ENCODE measurements at regions not wholly inside any gene's neighbourhood (a gene's known extent, or its start where the extent isn't known, plus 50 kb on each side); places are given as distances from the start of the nearest gene placed in this dataset.

DNA sequence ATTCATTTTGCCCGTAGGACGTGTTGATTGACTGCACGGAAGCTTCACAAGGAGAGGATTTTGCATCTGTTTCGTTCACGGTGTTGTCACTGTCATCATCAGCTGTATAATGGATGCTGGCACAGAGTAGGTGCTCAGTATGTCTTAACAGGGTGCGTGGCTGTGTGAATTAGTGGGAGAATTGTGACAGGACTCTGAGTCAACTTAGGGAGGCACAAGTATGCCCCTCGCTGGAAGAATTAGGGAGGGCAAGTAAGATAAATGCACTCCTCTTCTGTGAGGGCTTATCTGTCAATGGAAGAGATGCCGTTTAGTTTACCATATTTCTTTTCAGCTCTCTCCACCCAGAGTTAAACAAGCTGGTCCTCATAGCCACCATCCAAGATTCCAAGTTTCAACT is 107.2 kb downstream of the TRIML1 start:
- DNase-seq (ENCODE audit: low read depth in 1 of 2, low spot score in 1 of 2) (peak in 1 of 2 experiments; percentile 46), FAIRE-seq (no peak)
- WGBS (ENCODE audit: missing lambda C conversion rate), result 80% methylated on average over 8 of the region's 8 CpGs

DNA sequence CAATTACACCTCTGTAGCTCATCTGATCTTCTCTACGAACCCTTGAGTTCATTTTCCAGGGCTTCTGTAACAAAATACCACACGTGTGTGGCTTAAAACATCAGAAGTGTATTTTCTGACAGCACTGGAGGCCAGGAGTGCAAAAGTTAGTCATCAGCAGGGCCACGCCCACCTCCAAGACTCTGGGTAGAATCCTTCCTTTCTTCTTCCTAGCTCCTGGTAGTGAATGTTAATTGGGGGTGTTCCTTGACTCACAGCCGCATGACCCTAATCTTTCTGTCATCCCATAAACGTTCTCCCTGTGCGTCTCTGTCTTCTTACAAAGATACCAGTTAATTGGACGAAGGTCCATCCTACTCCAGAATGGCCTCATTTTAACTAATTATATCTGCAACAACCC is 115.0 kb downstream of the TRIML1 start:
- CTCF ChIA-PET, result interaction anchor here (1.0 kb wide), 1 partner anchor 194 kb away, joined by 4 read pairs; no protein-coding TSS in a partner anchor
- DNase-seq (ENCODE audit: low read depth in 1 of 2, low spot score in 1 of 2) (no peak), FAIRE-seq (no peak), ATAC-seq (no peak)
- Histone ChIP-seq H3K4me1 (no peaks in the 10 kb centered on the region), H3K4me3 (no peak overlapping the region), H3K27ac (no peak overlapping the region), H3K4me2 (no peak overlapping the region), H3K9me3 (no peaks in the 10 kb centered on the region)
- TF ChIP-seq BCL3 (IDR thresholded peaks at IDR 0.05) (no peak), SREBF2 (IDR thresholded peaks at IDR 0.05) (no peak)
- POLR2A ChIA-PET, result no interaction called here
- WGBS (ENCODE audit: missing lambda C conversion rate), result 80% methylated on average over 7 of the region's 7 CpGs

More for the DNA sequence above, 107.2 kb downstream of the TRIML1 start:
- peak in 1 of 2 experiments; percentile 54; a peak in 2 of 6 replicates for ATAC-seq
- ChIA-PET CTCF (no interaction called here), POLR2A (no interaction called here)
- Histone ChIP-seq H3K4me1 (no peaks in the 10 kb centered on the region), H3K27ac (no peak overlapping the region), H3K4me2 (no peak overlapping the region), H3K4me3 (no peak overlapping the region), H3K9me3 (no peaks in the 10 kb centered on the region)
- TF ChIP-seq CBX8 (IDR thresholded peaks at IDR 0.05) (no peak), POLR2A (IDR thresholded peaks at IDR 0.05; ENCODE audit: low read length) (no peak), PHF8 (IDR thresholded peaks at IDR 0.05; ENCODE audit: borderline replicate concordance, low read depth) (no peak), RAD21 (conservative IDR thresholded peaks at IDR 0.05 in 1 of 2, IDR thresholded peaks at IDR 0.05 in 1 of 2) (peak; percentile 23 to 44; a peak in 3 of 5 replicates)

DNA sequence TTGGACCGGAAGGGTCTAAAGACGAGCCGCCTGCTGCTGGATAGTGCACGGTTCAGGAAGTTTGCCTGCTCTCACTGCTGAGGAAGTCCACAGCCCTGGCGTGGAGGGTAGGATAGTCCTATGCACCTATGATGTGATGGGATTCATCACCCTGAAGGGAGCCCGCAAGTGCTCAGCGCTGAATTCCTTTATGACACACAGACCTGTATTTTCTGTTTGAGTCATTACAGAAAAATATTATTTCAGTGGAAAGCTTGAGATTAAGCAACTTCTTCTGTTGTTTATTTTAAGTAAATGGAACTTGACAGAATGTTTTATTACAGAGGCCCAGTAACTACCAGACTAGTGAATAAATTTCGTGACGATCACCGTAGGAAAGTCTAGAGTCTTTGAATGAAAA is 123.2 kb downstream of the TRIML1 start:
- Histone ChIP-seq H3K27ac (peak overlapping the region in 1 of 2 experiments; percentile 66; a peak in 2 of 6 replicates), H3K4me3 (no peak overlapping the region), H3K4me2 (peak overlapping the region; percentile 37), H3K4me1 (peaks cover 16% of the 10 kb centered on the region; the same call in 2 of the 3 replicates), H3K9me3 (peaks cover 4% of the 10 kb centered on the region; the same call in 1 of the 3 replicates)
- peak in 1 of 2 experiments; percentile 31 for DNase-seq (ENCODE audit: low read depth in 1 of 2, low spot score in 1 of 2)
- WGBS (ENCODE audit: missing lambda C conversion rate), result 70% methylated on average over 10 of the region's 10 CpGs
- no peak for FAIRE-seq
- peak; percentile 66 to 81; a peak in 4 of 6 replicates for ATAC-seq
- ChIA-PET POLR2A (no interaction called here), CTCF (no interaction called here)
- TF ChIP-seq RNF2 (IDR thresholded peaks at IDR 0.05; ENCODE audit: borderline replicate concordance, low read depth) (no peak), JUNB (IDR thresholded peaks at IDR 0.05) (peak; percentile 18; the same call in 1 of the 2 replicates), CEBPB (IDR thresholded peaks at IDR 0.05) (peak in 1 of 2 experiments; percentile 64; a peak in 3 of 4 replicates), NR3C1 (IDR thresholded peaks at IDR 0.05) (no peak), CBX2 (IDR thresholded peaks at IDR 0.05; ENCODE audit: borderline replicate concordance, low read depth) (no peak), RAD21 (conservative IDR thresholded peaks at IDR 0.05 in 1 of 2, IDR thresholded peaks at IDR 0.05 in 1 of 2) (0 out of 5 replicates have a peak, but pooled peaks of 1 of the 2 experiments have one; percentile 18), FOSL2 (IDR thresholded peaks at IDR 0.05) (no peak), FOSL2 (CRISPR knock-in tag; IDR thresholded peaks at IDR 0.05) (peak; percentile 5; the same call in 1 of the 2 replicates), KDM1A (IDR thresholded peaks at IDR 0.05; ENCODE audit: low read depth) (no peak), HOXB5 (CRISPR knock-in tag; IDR thresholded peaks at IDR 0.05) (no peak)

GRCh38 chr4:188263321-188263720 is 124.1 kb downstream of the TRIML1 start:
- no peak for TF ChIP-seq MAX (IDR thresholded peaks at IDR 0.05)
- no peak for TF ChIP-seq REST (IDR thresholded peaks at IDR 0.05)
- no peak for TF ChIP-seq FOSL2 (IDR thresholded peaks at IDR 0.05)
- TF ChIP-seq FOSL2 (CRISPR knock-in tag; IDR thresholded peaks at IDR 0.05), result no peak
- TF ChIP-seq NFE2L2 (conservative IDR thresholded peaks at IDR 0.05; ENCODE audit: low read length), result no peak
- no peak for TF ChIP-seq POLR2AphosphoS2 (conservative IDR thresholded peaks at IDR 0.05; ENCODE audit: low read length)
- no peak for TF ChIP-seq PHF8 (IDR thresholded peaks at IDR 0.05; ENCODE audit: borderline replicate concordance, low read depth)
- TF ChIP-seq, protein P1, sequence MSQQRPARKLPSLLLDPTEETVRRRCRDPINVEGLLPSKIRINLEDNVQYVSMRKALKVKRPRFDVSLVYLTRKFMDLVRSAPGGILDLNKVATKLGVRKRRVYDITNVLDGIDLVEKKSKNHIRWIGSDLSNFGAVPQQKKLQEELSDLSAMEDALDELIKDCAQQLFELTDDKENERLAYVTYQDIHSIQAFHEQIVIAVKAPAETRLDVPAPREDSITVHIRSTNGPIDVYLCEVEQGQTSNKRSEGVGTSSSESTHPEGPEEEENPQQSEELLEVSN (IDR thresholded peaks at IDR 0.05; ENCODE audit: borderline replicate concordance, low read depth), result no peak
- no peak for TF ChIP-seq ZC3H11A (IDR thresholded peaks at IDR 0.05)
- no peak for TF ChIP-seq GATA3 (IDR thresholded peaks at IDR 0.05; ENCODE audit: borderline replicate concordance)
- no peak for TF ChIP-seq RNF2 (IDR thresholded peaks at IDR 0.05; ENCODE audit: borderline replicate concordance, low read depth)
- TF ChIP-seq KDM1A (IDR thresholded peaks at IDR 0.05; ENCODE audit: low read depth), result no peak
- WGBS (ENCODE audit: missing lambda C conversion rate), result 87% methylated on average over 5 of the region's 5 CpGs
- Histone ChIP-seq H3K9me3 (peaks cover 4% of the 10 kb centered on the region; the same call in 1 of the 3 replicates), H3K4me2 (no peak overlapping the region; the same call in 2 of the 3 replicates), H3K4me3 (no peak overlapping the region), H3K4me1 (peaks cover 16% of the 10 kb centered on the region; the same call in 2 of the 3 replicates), H3K27ac (0 out of 6 replicates have a peak overlapping the region, but pooled peaks of 1 of the 2 experiments have one; percentile 26)
- ATAC-seq (no peak), DNase-seq (ENCODE audit: low read depth in 1 of 2, low spot score in 1 of 2) (no peak), FAIRE-seq (no peak)
- CTCF ChIA-PET, result interaction anchor here (1.6 kb wide), 1 partner anchor 11 kb away, joined by 3 read pairs; no protein-coding TSS in a partner anchor
- POLR2A ChIA-PET, result no interaction called here

Measured in A549 (cell line).